GM21825 (cell line): ENCODE measurements at regions not wholly inside any gene's neighbourhood (a gene's known extent, or its start where the extent isn't known, plus 50 kb on each side); places are given as distances from the start of the nearest gene placed in this dataset.

Experiments used
- ATAC-seq: cut with Tn5 transposase; IDR thresholded peaks from one replicate; pipeline ENCODE4 v1.9.1; 2021; ENCODE audit warnings: mild to moderate bottlenecking, moderate library complexity; ENCODE audit not compliant: unreplicated experiment

- no peak for ATAC-seq
Measured at GRCh38 chr1:38097284-38097898, 50.8 kb upstream of the POU3F1 start.
